ENCODE measurements at regions not wholly inside any gene's neighbourhood (a gene's known extent, or its start where the extent isn't known, plus 50 kb on each side); places are given as distances from the start of the nearest gene placed in this dataset.

GRCh38 chr10:61125560-61126170, 181.7 kb upstream of the RHOBTB1 start:
- DNase-seq, result no peak
- H3K4me3 ChIP-seq (ENCODE audit: low read length), result no peak overlapping the region
- CTCF ChIA-PET, result no interaction called here

DNA sequence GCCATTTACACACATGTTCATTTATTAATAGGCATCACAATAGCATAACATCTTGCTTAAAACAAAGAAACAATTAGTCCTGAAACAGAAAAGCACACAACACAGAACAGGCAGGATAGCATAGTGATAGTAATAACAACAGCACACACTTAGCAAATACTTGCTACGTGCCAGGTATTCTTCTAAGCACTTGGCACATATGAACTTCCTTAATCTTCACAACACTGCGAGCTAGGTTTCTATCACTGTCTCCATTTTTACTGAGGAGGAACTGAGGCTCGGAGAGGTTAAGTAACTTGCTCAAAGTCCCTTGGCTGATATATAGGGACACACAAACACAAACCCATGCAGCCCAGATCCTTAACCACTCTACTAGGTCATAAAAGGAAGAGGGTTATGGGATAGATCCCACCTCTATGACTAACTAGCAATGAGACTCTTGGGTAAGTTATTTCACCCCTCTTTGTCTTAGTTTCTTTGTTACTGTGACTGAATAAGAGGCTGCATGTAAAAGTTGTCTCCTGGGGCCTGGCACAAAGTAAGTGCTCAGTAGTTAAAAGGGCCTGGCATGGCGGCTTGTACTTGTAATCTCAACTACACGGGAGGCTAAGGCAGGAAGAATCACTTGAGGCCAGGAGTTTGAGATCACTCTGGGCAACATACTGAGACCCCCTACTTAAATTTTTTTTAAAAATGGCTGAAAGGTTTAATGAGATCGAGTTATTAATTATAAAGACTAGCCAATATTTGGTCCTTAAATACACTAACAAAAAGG, 181.0 kb upstream of the RHOBTB1 start:
- BruUV-seq (replicated peaks), result no TSS peak
- POLR2A ChIA-PET (ENCODE audit: unreplicated experiment), result no interaction called here
- no peak for ATAC-seq

More at GRCh38 chr10:61125560-61126170, 181.7 kb upstream of the RHOBTB1 start:
- H3K36me3 ChIP-seq (ENCODE audit: low read depth, low read length), result no peaks in the 10 kb centered on the region
- H3K9ac ChIP-seq (ENCODE audit: low read length), result no peak overlapping the region
- TF ChIP-seq EZH2phosphoT487 (IDR thresholded peaks at IDR 0.05; ENCODE audit: borderline replicate concordance, low read length) (no peak), EZH2 (IDR thresholded peaks at IDR 0.05; ENCODE audit: low read length, unreplicated experiment) (no peak)
- H4K20me1 ChIP-seq (ENCODE audit: low read length), result no peaks in the 10 kb centered on the region
- no peaks in the 10 kb centered on the region for H3K27me3 ChIP-seq (ENCODE audit: low read length)
- no peaks in the 10 kb centered on the region for H3K4me1 ChIP-seq (ENCODE audit: insufficient read depth, low read length)
- no peaks in the 10 kb centered on the region for H3F3A ChIP-seq (ENCODE audit: low read length, unreplicated experiment)
- POLR2A ChIA-PET (ENCODE audit: unreplicated experiment), result no interaction called here
- H3K79me2 ChIP-seq (ENCODE audit: low read length), result no peaks in the 10 kb centered on the region
- intact Hi-C loops (cut with micrococcal nuclease), result no loop called here
- H3K9me2 ChIP-seq (replicated peaks; ENCODE audit: low read length), result no peaks in the 10 kb centered on the region
- no peak overlapping the region for H3K27ac ChIP-seq (ENCODE audit: low read length)
- ATAC-seq, result no peak
- H2AFZ ChIP-seq (ENCODE audit: low read length), result no peak overlapping the region
- no TSS peak for BruUV-seq (replicated peaks)
- no peak overlapping the region for H3K4me2 ChIP-seq (ENCODE audit: low read length)
- H3K9me3 ChIP-seq (ENCODE audit: low read length), result no peaks in the 10 kb centered on the region

GRCh38 chr10:61120805-61121204, 176.8 kb upstream of the RHOBTB1 start:
- BruUV-seq (replicated peaks), result no TSS peak
- Histone ChIP-seq H3K4me1 (ENCODE audit: insufficient read depth, low read length) (no peaks in the 10 kb centered on the region), H3K9me2 (replicated peaks; ENCODE audit: low read length) (no peaks in the 10 kb centered on the region; the same call in 1 of the 2 replicates), H3F3A (ENCODE audit: low read length, unreplicated experiment) (no peaks in the 10 kb centered on the region), H3K27me3 (ENCODE audit: low read length) (no peaks in the 10 kb centered on the region), H3K79me2 (ENCODE audit: low read length) (no peaks in the 10 kb centered on the region), H3K4me3 (ENCODE audit: low read length) (no peak overlapping the region), H2AFZ (ENCODE audit: low read length) (no peak overlapping the region), H3K27ac (ENCODE audit: low read length) (no peak overlapping the region), H3K4me2 (ENCODE audit: low read length) (no peak overlapping the region), H3K36me3 (ENCODE audit: low read depth, low read length) (no peaks in the 10 kb centered on the region), H3K9ac (ENCODE audit: low read length) (no peak overlapping the region), H3K9me3 (ENCODE audit: low read length) (no peaks in the 10 kb centered on the region), H4K20me1 (ENCODE audit: low read length) (no peaks in the 10 kb centered on the region)
- ATAC-seq (no peak), DNase-seq (no peak)
- TF ChIP-seq EZH2phosphoT487 (IDR thresholded peaks at IDR 0.05; ENCODE audit: borderline replicate concordance, low read length) (no peak), CTCF (conservative IDR thresholded peaks at IDR 0.05; ENCODE audit: low read depth, low read length) (no peak), EZH2 (IDR thresholded peaks at IDR 0.05; ENCODE audit: low read length, unreplicated experiment) (no peak)
- POLR2A ChIA-PET (ENCODE audit: unreplicated experiment), result no interaction called here
- intact Hi-C loops (cut with micrococcal nuclease), result no loop called here
- CTCF ChIA-PET, result no interaction called here

More for the DNA sequence above, 181.0 kb upstream of the RHOBTB1 start:
- Histone ChIP-seq H3K79me2 (ENCODE audit: low read length) (no peaks in the 10 kb centered on the region), H3F3A (ENCODE audit: low read length, unreplicated experiment) (no peaks in the 10 kb centered on the region), H3K36me3 (ENCODE audit: low read depth, low read length) (no peaks in the 10 kb centered on the region), H3K9ac (ENCODE audit: low read length) (no peak overlapping the region), H4K20me1 (ENCODE audit: low read length) (no peaks in the 10 kb centered on the region), H3K27me3 (ENCODE audit: low read length) (no peaks in the 10 kb centered on the region), H3K4me2 (ENCODE audit: low read length) (no peak overlapping the region), H3K4me1 (ENCODE audit: insufficient read depth, low read length) (no peaks in the 10 kb centered on the region), H3K4me3 (ENCODE audit: low read length) (no peak overlapping the region), H3K27ac (ENCODE audit: low read length) (no peak overlapping the region), H2AFZ (ENCODE audit: low read length) (no peak overlapping the region), H3K9me3 (ENCODE audit: low read length) (no peaks in the 10 kb centered on the region), H3K9me2 (replicated peaks; ENCODE audit: low read length) (no peaks in the 10 kb centered on the region)
- TF ChIP-seq EZH2 (IDR thresholded peaks at IDR 0.05; ENCODE audit: low read length, unreplicated experiment), result no peak
- TF ChIP-seq EZH2phosphoT487 (IDR thresholded peaks at IDR 0.05; ENCODE audit: borderline replicate concordance, low read length), result no peak
- intact Hi-C loops (cut with micrococcal nuclease), result no loop called here
- no peak for DNase-seq
- CTCF ChIA-PET, result no interaction called here
